K562 (cell line): ENCODE measurements at regions not wholly inside any gene's neighbourhood (a gene's known extent, or its start where the extent isn't known, plus 50 kb on each side); places are given as distances from the start of the nearest gene placed in this dataset.

Experiments
- ATAC-seq: fragments of 200-7000 bp; cut with Tn5 transposase; 3 replicates; pipeline ENCODE4 v1.9.1; 2020; ENCODE audit warnings: moderate library complexity
- BruUV-seq: library from RNA; stranded (reverse); fragments of 400-500 nt; replicated peaks from 2 replicates; lab custom pipeline; 2021; lab: Mats Ljungman, UMichigan
- CTCF ChIA-PET: fragments of 300-600 bp; formaldehyde crosslinking; extraction: SDS; loops from one replicate; lab custom pipeline; 2021; ENCODE audit warnings: low intra/inter-chr PET ratio; lab: Yijun Ruan, JAX
- POLR2A ChIA-PET: fragments of 300-600, 350-650 bp; sonication (Branson Sonifier 250); formaldehyde crosslinking; extraction: SDS; loops from one replicate; lab custom pipeline; 2021; ENCODE audit warnings: antibody characterized with exemption, inconsistent platforms; lab: Yijun Ruan, JAX
- DNase-seq, 4 experiments: peaks; one replicate each; pipeline versions ENCODE4 v3.0.0 to v3.0.0-alpha.2; 2011 to 2018; ENCODE audit warnings: low spot score in 3 of 4, mixed read lengths in 3 of 4; ENCODE audit errors: extremely low read depth in 1 of 4
- FAIRE-seq: peaks from 2 replicates; lab custom pipeline; 2011; peaks lifted over from hg19 to GRCh38; lab: Jason Lieb, UNC
- H2AFZ ChIP-seq: 2 replicates; pipeline ENCODE4 v1.6.0; 2011; ENCODE audit warnings: low read depth, low read length, control low read depth, inconsistent platforms
- H3K27ac ChIP-seq: fragments of 200-600 bp; 3 replicates; pipeline ENCODE4 v1.8.0; 2011; ENCODE audit warnings: low read depth, mild to moderate bottlenecking, control low read depth, inconsistent platforms, low read length, moderate library complexity, mixed read lengths; ENCODE audit errors: extremely low read depth
- H3K27me3 ChIP-seq, 2 experiments: fragments of 300-600 bp in 1 of 2; 2 replicates in 1 of 2; 3 replicates in 1 of 2; pipeline versions ENCODE4 v1.6.0 to v1.8.0; 2011; ENCODE audit warnings: inconsistent platforms in 2 of 2, low read length in 2 of 2, mild to moderate bottlenecking in 1 of 2, mixed read lengths in 1 of 2, moderate library complexity in 1 of 2; ENCODE audit not compliant: control insufficient read depth in 2 of 2, insufficient read depth in 2 of 2
- H3K36me3 ChIP-seq: fragments of 300-600 bp; 3 replicates; pipeline ENCODE4 v1.8.0; 2011; ENCODE audit warnings: mild to moderate bottlenecking, low read length, inconsistent platforms; ENCODE audit not compliant: control insufficient read depth, insufficient read depth
- H3K4me1 ChIP-seq, 2 experiments: fragments of 200-600 bp in 1 of 2; replicated peaks in 1 of 2; 2 replicates in 1 of 2; 3 replicates in 1 of 2; pipeline versions ENCODE4 v1.5.1 to v1.8.0; 2011; ENCODE audit warnings: inconsistent platforms in 2 of 2, low read length in 2 of 2, mild to moderate bottlenecking in 1 of 2, mixed read lengths in 1 of 2, moderate library complexity in 1 of 2; ENCODE audit not compliant: control insufficient read depth in 2 of 2, insufficient read depth in 2 of 2
- H3K4me2 ChIP-seq: 2 replicates; pipeline ENCODE4 v1.6.1; 2011; ENCODE audit warnings: low read length, control low read depth, inconsistent platforms, mixed read lengths; ENCODE audit not compliant: insufficient read depth
- H3K4me3 ChIP-seq: fragments of 200-600 bp; sonication (generic), shearing (Covaris generic); 2 replicates; pipeline ENCODE4 v1.5.1; 2016; ENCODE audit warnings: control low read depth, inconsistent platforms
- H3K79me2 ChIP-seq: fragments of 200-600 bp; 3 replicates; pipeline ENCODE4 v1.8.0; 2011; ENCODE audit warnings: low read length, inconsistent platforms; ENCODE audit not compliant: control insufficient read depth, insufficient read depth
- H3K9ac ChIP-seq, 2 experiments: 2 replicates each; pipeline versions ENCODE4 v1.6.0 to v1.6.1; 2011; ENCODE audit warnings: low read depth in 2 of 2, low read length in 2 of 2, control low read depth in 1 of 2, inconsistent platforms in 1 of 2, mild to moderate bottlenecking in 1 of 2, mixed read lengths in 1 of 2; ENCODE audit not compliant: insufficient read depth in 1 of 2
- H3K9me1 ChIP-seq: one replicate; pipeline ENCODE4 v1.6.0; 2011; ENCODE audit warnings: inconsistent platforms, mild to moderate bottlenecking, low read length, moderate library complexity; ENCODE audit not compliant: control insufficient read depth, insufficient read depth
- H3K9me3 ChIP-seq: replicated peaks from 2 replicates; pipeline ENCODE4 v1.5.1; 2011; ENCODE audit warnings: low read depth, low read length, inconsistent platforms; ENCODE audit not compliant: control insufficient read depth, insufficient read depth
- H4K20me1 ChIP-seq: replicated peaks from 2 replicates; pipeline ENCODE4 v1.6.1; 2011; ENCODE audit warnings: low read length, inconsistent platforms, mixed read lengths; ENCODE audit not compliant: control insufficient read depth, insufficient read depth
- CBX1 ChIP-seq: sonication (generic); IDR thresholded peaks from 2 replicates; pipeline ENCODE4 v1.6.1; 2016; ENCODE audit warnings: antibody characterized with exemption, low read depth, mild to moderate bottlenecking
- DNMT1 ChIP-seq: fragments of 450-650 bp; IDR thresholded peaks from 2 replicates; pipeline ENCODE4 v1.6.1; 2016; ENCODE audit warnings: antibody characterized with exemption, mild to moderate bottlenecking
- MYC ChIP-seq, 2 experiments: fragments of 250-450 bp in 1 of 2; sonication (Bioruptor Pico) in 1 of 2; IDR thresholded peaks; 2 replicates each; pipeline versions ENCODE4 v1.5.1 to v1.6.1; 2012 to 2021; ENCODE audit warnings: low read depth in 2 of 2, borderline replicate concordance in 1 of 2, improper control_type of control experiment in 1 of 2, low read length in 1 of 2, mild to moderate bottlenecking in 1 of 2, moderate library complexity in 1 of 2
- ZKSCAN1 ChIP-seq: fragments of 150-350 bp; IDR thresholded peaks from 2 replicates; pipeline ENCODE4 v1.6.1; 2016; ENCODE audit warnings: low read depth, low read length
- WGBS: fragments of 100-300 bp; shearing (Covaris generic); methylation state at CpG from one replicate; pipeline ENCODE4 v1.1.6; 2016; ENCODE audit warnings: low coverage, mixed read lengths; ENCODE audit not compliant: insufficient coverage; ENCODE audit errors: missing lambda C conversion rate; 5-methylcytosine and 5-hydroxymethylcytosine counted together
- in situ Hi-C: fragments of 300-500 bp; cut with MboI; formaldehyde crosslinking; loops from 4 replicates; pipeline ENCODE4 v1.15.0; 2018; ENCODE audit warnings: inconsistent platforms, mixed read lengths
- intact Hi-C: fragments of 100-400 bp; cut with micrococcal nuclease; formaldehyde crosslinking; loops from 2 replicates; pipeline ENCODE4 v1.14.2; 2022
- TF ChIP-seq, protein P1 (sequence below): sonication (generic); formaldehyde crosslinking; IDR thresholded peaks from 2 replicates; pipeline ENCODE4 v1.8.1; 2023; ENCODE audit warnings: mild to moderate bottlenecking, missing genetic modification reagents
- TF ChIP-seq, protein P2 (sequence below): fragments of 450-650 bp; IDR thresholded peaks from 2 replicates; pipeline ENCODE4 v1.6.1; 2016; ENCODE audit warnings: borderline replicate concordance
- TF ChIP-seq, protein P3 (sequence below): sonication (generic); formaldehyde crosslinking; IDR thresholded peaks from 2 replicates; pipeline ENCODE4 v1.8.0; 2022; ENCODE audit warnings: mild to moderate bottlenecking, missing genetic modification reagents
- TF ChIP-seq, protein P4 (sequence below): sonication (generic); formaldehyde crosslinking; IDR thresholded peaks from 2 replicates; pipeline ENCODE4 v1.8.0; 2023; ENCODE audit warnings: missing genetic modification reagents, mild to moderate bottlenecking, borderline replicate concordance

DNA sequence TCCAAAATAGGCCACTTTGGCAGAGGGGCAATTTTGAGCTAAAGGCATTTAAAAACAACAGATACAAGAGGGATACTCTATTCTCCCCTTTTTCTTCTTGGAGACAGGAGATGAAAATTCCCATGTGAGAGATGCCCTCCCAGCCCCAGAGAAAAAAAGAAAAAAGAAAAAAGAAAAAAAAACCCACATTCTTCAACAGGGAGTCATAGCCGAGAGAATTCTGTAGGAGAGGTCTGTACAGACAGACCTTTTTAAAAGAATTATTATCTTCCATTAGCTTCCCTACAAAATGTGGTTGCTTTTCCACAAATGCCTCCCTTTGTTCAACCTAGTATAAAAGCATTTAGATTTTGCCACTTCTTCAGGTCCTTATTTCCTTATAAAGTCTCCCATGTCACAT is 89.9 kb downstream of the SPCS3 start:
- no peak for DNase-seq
- Histone ChIP-seq H3K4me1 (no peaks in the 10 kb centered on the region), H3K79me2 (no peaks in the 10 kb centered on the region), H3K9me3 (no peaks in the 10 kb centered on the region; the same call in 1 of the 2 replicates), H3K4me3 (no peak overlapping the region), H3K36me3 (no peaks in the 10 kb centered on the region), H4K20me1 (no peaks in the 10 kb centered on the region), H3K27ac (no peak overlapping the region), H2AFZ (no peak overlapping the region), H3K9ac (no peak overlapping the region), H3K27me3 (no peaks in the 10 kb centered on the region), H3K4me2 (no peak overlapping the region), H3K9me1 (no peaks in the 10 kb centered on the region)
- 0% methylated on average over 1 of the region's 1 CpG for WGBS
- no peak for FAIRE-seq
- intact Hi-C loops (no loop called here), in situ Hi-C loops (no loop called here)
- CTCF ChIA-PET, result no interaction called here
- POLR2A ChIA-PET, result no interaction called here
- ATAC-seq, result no peak
- TF ChIP-seq, protein P1, sequence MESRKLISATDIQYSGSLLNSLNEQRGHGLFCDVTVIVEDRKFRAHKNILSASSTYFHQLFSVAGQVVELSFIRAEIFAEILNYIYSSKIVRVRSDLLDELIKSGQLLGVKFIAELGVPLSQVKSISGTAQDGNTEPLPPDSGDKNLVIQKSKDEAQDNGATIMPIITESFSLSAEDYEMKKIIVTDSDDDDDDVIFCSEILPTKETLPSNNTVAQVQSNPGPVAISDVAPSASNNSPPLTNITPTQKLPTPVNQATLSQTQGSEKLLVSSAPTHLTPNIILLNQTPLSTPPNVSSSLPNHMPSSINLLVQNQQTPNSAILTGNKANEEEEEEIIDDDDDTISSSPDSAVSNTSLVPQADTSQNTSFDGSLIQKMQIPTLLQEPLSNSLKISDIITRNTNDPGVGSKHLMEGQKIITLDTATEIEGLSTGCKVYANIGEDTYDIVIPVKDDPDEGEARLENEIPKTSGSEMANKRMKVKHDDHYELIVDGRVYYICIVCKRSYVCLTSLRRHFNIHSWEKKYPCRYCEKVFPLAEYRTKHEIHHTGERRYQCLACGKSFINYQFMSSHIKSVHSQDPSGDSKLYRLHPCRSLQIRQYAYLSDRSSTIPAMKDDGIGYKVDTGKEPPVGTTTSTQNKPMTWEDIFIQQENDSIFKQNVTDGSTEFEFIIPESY (CRISPR knock-in tag), result no peak
- TF ChIP-seq DNMT1, result no peak
- no peak for TF ChIP-seq ZKSCAN1
- TF ChIP-seq, protein P2, sequence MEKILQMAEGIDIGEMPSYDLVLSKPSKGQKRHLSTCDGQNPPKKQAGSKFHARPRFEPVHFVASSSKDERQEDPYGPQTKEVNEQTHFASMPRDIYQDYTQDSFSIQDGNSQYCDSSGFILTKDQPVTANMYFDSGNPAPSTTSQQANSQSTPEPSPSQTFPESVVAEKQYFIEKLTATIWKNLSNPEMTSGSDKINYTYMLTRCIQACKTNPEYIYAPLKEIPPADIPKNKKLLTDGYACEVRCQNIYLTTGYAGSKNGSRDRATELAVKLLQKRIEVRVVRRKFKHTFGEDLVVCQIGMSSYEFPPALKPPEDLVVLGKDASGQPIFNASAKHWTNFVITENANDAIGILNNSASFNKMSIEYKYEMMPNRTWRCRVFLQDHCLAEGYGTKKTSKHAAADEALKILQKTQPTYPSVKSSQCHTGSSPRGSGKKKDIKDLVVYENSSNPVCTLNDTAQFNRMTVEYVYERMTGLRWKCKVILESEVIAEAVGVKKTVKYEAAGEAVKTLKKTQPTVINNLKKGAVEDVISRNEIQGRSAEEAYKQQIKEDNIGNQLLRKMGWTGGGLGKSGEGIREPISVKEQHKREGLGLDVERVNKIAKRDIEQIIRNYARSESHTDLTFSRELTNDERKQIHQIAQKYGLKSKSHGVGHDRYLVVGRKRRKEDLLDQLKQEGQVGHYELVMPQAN, result no peak
- TF ChIP-seq MYC (IDR thresholded peaks at IDR 0.05; ENCODE audit: low read depth, low read length), result no peak
- no peak for TF ChIP-seq MYC (CRISPR knock-in tag; IDR thresholded peaks at IDR 0.05; ENCODE audit: borderline replicate concordance, low read depth)
- TF ChIP-seq CBX1, result no peak
- TF ChIP-seq, protein P3, sequence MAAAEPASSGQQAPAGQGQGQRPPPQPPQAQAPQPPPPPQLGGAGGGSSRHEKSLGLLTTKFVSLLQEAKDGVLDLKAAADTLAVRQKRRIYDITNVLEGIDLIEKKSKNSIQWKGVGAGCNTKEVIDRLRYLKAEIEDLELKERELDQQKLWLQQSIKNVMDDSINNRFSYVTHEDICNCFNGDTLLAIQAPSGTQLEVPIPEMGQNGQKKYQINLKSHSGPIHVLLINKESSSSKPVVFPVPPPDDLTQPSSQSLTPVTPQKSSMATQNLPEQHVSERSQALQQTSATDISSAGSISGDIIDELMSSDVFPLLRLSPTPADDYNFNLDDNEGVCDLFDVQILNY (CRISPR knock-in tag), result no peak
- TF ChIP-seq, protein P4, sequence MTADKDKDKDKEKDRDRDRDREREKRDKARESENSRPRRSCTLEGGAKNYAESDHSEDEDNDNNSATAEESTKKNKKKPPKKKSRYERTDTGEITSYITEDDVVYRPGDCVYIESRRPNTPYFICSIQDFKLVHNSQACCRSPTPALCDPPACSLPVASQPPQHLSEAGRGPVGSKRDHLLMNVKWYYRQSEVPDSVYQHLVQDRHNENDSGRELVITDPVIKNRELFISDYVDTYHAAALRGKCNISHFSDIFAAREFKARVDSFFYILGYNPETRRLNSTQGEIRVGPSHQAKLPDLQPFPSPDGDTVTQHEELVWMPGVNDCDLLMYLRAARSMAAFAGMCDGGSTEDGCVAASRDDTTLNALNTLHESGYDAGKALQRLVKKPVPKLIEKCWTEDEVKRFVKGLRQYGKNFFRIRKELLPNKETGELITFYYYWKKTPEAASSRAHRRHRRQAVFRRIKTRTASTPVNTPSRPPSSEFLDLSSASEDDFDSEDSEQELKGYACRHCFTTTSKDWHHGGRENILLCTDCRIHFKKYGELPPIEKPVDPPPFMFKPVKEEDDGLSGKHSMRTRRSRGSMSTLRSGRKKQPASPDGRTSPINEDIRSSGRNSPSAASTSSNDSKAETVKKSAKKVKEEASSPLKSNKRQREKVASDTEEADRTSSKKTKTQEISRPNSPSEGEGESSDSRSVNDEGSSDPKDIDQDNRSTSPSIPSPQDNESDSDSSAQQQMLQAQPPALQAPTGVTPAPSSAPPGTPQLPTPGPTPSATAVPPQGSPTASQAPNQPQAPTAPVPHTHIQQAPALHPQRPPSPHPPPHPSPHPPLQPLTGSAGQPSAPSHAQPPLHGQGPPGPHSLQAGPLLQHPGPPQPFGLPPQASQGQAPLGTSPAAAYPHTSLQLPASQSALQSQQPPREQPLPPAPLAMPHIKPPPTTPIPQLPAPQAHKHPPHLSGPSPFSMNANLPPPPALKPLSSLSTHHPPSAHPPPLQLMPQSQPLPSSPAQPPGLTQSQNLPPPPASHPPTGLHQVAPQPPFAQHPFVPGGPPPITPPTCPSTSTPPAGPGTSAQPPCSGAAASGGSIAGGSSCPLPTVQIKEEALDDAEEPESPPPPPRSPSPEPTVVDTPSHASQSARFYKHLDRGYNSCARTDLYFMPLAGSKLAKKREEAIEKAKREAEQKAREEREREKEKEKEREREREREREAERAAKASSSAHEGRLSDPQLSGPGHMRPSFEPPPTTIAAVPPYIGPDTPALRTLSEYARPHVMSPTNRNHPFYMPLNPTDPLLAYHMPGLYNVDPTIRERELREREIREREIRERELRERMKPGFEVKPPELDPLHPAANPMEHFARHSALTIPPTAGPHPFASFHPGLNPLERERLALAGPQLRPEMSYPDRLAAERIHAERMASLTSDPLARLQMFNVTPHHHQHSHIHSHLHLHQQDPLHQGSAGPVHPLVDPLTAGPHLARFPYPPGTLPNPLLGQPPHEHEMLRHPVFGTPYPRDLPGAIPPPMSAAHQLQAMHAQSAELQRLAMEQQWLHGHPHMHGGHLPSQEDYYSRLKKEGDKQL (CRISPR knock-in tag), result no peak
- BruUV-seq, result no TSS peak
